NCI-H446 treated with DMSO at 0.1 percent for 48 hours (cell line): ENCODE measurements at regions not wholly inside any gene's neighbourhood (a gene's known extent, or its start where the extent isn't known, plus 50 kb on each side); places are given as distances from the start of the nearest gene placed in this dataset.

Experiments
- DNase-seq: peaks from one replicate; lab custom pipeline; 2025; lab: John Stamatoyannopoulos, UW

- no peak for DNase-seq
Measured at GRCh38 chr2:18723219-18723618, 133.8 kb upstream of the NT5C1B start.

- no peak for DNase-seq
Measured at GRCh38 chr2:18722101-18722500, 132.7 kb upstream of the NT5C1B start.

GRCh38 chr2:18721038-18721922 is 131.9 kb upstream of the NT5C1B start:
- DNase-seq: no peak

GRCh38 chr2:18719978-18720775 is 130.8 kb upstream of the NT5C1B start:
- no peak for DNase-seq

- DNase-seq: no peak
Measured at GRCh38 chr2:18708203-18708715, 118.9 kb upstream of the NT5C1B start.

- no peak for DNase-seq
Measured at GRCh38 chr2:18706001-18706400, 116.6 kb upstream of the NT5C1B start.

GRCh38 chr2:18704276-18704675 is 114.9 kb upstream of the NT5C1B start:
- DNase-seq: no peak

- peak; percentile 60 for DNase-seq
Measured at GRCh38 chr2:18703555-18703954, 114.2 kb upstream of the NT5C1B start.

GRCh38 chr2:18701981-18702380 is 112.6 kb upstream of the NT5C1B start:
- no peak for DNase-seq

GRCh38 chr2:18701546-18701945 is 112.2 kb upstream of the NT5C1B start:
- DNase-seq: peak; percentile 16

GRCh38 chr2:18690342-18690741 is 101.0 kb upstream of the NT5C1B start:
- no peak for DNase-seq

- no peak for DNase-seq
Measured at GRCh38 chr2:18684206-18685038, 95.1 kb upstream of the NT5C1B start.

GRCh38 chr2:18682681-18683080 is 93.3 kb upstream of the NT5C1B start:
- no peak for DNase-seq

GRCh38 chr2:18677280-18677679 is 87.9 kb upstream of the NT5C1B start:
- no peak for DNase-seq

GRCh38 chr2:18674309-18674708 is 84.9 kb upstream of the NT5C1B start:
- DNase-seq: no peak

- DNase-seq: no peak
Measured at GRCh38 chr2:18671363-18671762, 82.0 kb upstream of the NT5C1B start.

GRCh38 chr2:18668221-18668620 is 78.9 kb upstream of the NT5C1B start:
- no peak for DNase-seq

- DNase-seq: no peak
Measured at GRCh38 chr2:18664421-18664820, 75.1 kb upstream of the NT5C1B start.

- DNase-seq: no peak
Measured at GRCh38 chr2:18663861-18664260, 74.5 kb upstream of the NT5C1B start.

- no peak for DNase-seq
Measured at GRCh38 chr2:18662689-18663088, 73.3 kb upstream of the NT5C1B start.

GRCh38 chr2:18659915-18660314 is 70.5 kb upstream of the NT5C1B start:
- DNase-seq: no peak

GRCh38 chr2:18656048-18656447 is 66.7 kb upstream of the NT5C1B start:
- DNase-seq: no peak
